GM12874 (cell line): ENCODE measurements at regions not wholly inside any gene's neighbourhood (a gene's known extent, or its start where the extent isn't known, plus 50 kb on each side); places are given as distances from the start of the nearest gene placed in this dataset.

Experiments used
- CTCF ChIP-seq: IDR thresholded peaks from 2 replicates; pipeline ENCODE4 v1.5.1; 2011; ENCODE audit warnings: low read depth, mild to moderate bottlenecking, control low read depth, low read length, moderate library complexity; ENCODE audit not compliant: insufficient read depth

- TF ChIP-seq CTCF = no peak
These were observed 157.4 kb upstream of the ZFHX3 start for GRCh38 chr16:73205153-73205886.

GRCh38 chr16:73204359-73205152 is 156.6 kb upstream of the ZFHX3 start:
- no peak for TF ChIP-seq CTCF

GRCh38 chr16:73202161-73202729 is 154.3 kb upstream of the ZFHX3 start:
- TF ChIP-seq CTCF = no peak

GRCh38 chr16:73199214-73199613 is 151.3 kb upstream of the ZFHX3 start:
- TF ChIP-seq CTCF = no peak

- no peak for TF ChIP-seq CTCF
These were observed 150.6 kb upstream of the ZFHX3 start for GRCh38 chr16:73198481-73198880.

GRCh38 chr16:73197598-73197997 is 149.7 kb upstream of the ZFHX3 start:
- no peak for TF ChIP-seq CTCF

GRCh38 chr16:73196670-73197069 is 148.7 kb upstream of the ZFHX3 start:
- TF ChIP-seq CTCF = peak; percentile 71
